Suprapubic skin (tissue), 4 donors: ENCODE measurements at regions not wholly inside any gene's neighbourhood (a gene's known extent, or its start where the extent isn't known, plus 50 kb on each side); places are given as distances from the start of the nearest gene placed in this dataset.

Source experiments
- POLR2A ChIP-seq, 2 donors: fragments of 450-650 bp; IDR thresholded peaks; one replicate each; pipeline ENCODE4 v1.6.1; 2017; ENCODE audit warnings: antibody characterized with exemption in 2 of 2, mild to moderate bottlenecking in 2 of 2, moderate library complexity in 2 of 2
- POLR2AphosphoS5 ChIP-seq, 3 donors: sonication (generic); formaldehyde crosslinking; IDR thresholded peaks; one replicate each; pipeline ENCODE4 v1.6.1; 2017; ENCODE audit warnings: antibody characterized with exemption in 3 of 3
- TF ChIP-seq, protein P1 (sequence below), 2 donors: fragments of 200-600 bp in 1 of 2; fragments of 450-650 bp in 1 of 2; sonication (generic) in 1 of 2; IDR thresholded peaks; one replicate each; pipeline ENCODE4 v1.5.1; 2016 to 2019; ENCODE audit warnings: antibody characterized with exemption in 2 of 2, mild to moderate bottlenecking in 1 of 2, moderate library complexity in 1 of 2

- TF ChIP-seq, protein P1, sequence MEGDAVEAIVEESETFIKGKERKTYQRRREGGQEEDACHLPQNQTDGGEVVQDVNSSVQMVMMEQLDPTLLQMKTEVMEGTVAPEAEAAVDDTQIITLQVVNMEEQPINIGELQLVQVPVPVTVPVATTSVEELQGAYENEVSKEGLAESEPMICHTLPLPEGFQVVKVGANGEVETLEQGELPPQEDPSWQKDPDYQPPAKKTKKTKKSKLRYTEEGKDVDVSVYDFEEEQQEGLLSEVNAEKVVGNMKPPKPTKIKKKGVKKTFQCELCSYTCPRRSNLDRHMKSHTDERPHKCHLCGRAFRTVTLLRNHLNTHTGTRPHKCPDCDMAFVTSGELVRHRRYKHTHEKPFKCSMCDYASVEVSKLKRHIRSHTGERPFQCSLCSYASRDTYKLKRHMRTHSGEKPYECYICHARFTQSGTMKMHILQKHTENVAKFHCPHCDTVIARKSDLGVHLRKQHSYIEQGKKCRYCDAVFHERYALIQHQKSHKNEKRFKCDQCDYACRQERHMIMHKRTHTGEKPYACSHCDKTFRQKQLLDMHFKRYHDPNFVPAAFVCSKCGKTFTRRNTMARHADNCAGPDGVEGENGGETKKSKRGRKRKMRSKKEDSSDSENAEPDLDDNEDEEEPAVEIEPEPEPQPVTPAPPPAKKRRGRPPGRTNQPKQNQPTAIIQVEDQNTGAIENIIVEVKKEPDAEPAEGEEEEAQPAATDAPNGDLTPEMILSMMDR (IDR thresholded peaks at IDR 0.05) = no peak
- TF ChIP-seq POLR2A (IDR thresholded peaks at IDR 0.05) = no peak
- TF ChIP-seq POLR2AphosphoS5 (IDR thresholded peaks at IDR 0.05) = no peak
These were observed 258.5 kb downstream of the PAX3 start for GRCh38 chr2:222040333-222040732.
